HepG2 (cell line): ENCODE measurements at regions not wholly inside any gene's neighbourhood (a gene's known extent, or its start where the extent isn't known, plus 50 kb on each side); places are given as distances from the start of the nearest gene placed in this dataset.
"Not testable (repeated sequence)": the region's sequence is repeated elsewhere in the genome, so short reads cannot be mapped to it uniquely, and the experiment has no call there.

Source experiments
- ATAC-seq: fragments of 200-7000 bp; cut with Tn5 transposase; 3 replicates; pipeline ENCODE4 v1.9.1; 2020; ENCODE audit warnings: mild to moderate bottlenecking, moderate library complexity
- BruUV-seq: library from RNA; stranded (reverse); fragments of 400-500 nt; replicated peaks from 2 replicates; lab custom pipeline; 2021; lab: Mats Ljungman, UMichigan
- CTCF ChIA-PET: fragments of 300-600 bp; formaldehyde crosslinking; extraction: SDS; loops from one replicate; lab custom pipeline; 2021; ENCODE audit warnings: low total read pairs, inconsistent platforms, low intra/inter-chr PET ratio; lab: Yijun Ruan, JAX
- POLR2A ChIA-PET: fragments of 350-600 bp; sonication (Branson Sonifier 250); formaldehyde crosslinking; loops from one replicate; lab custom pipeline; 2020; ENCODE audit warnings: antibody characterized with exemption, inconsistent platforms; lab: Yijun Ruan, JAX
- DNase-seq: peaks from one replicate; pipeline ENCODE4 v3.0.0-alpha.2; 2015; ENCODE audit warnings: low spot score
- FAIRE-seq: peaks from 3 replicates; lab custom pipeline; 2011; peaks lifted over from hg19 to GRCh38; lab: Jason Lieb, UNC
- H2AFZ ChIP-seq: one replicate; pipeline ENCODE4 v1.6.1; 2011; ENCODE audit warnings: low read length, inconsistent platforms
- H3K27ac ChIP-seq: fragments of 300-600 bp; 3 replicates; pipeline ENCODE4 v1.8.0; 2011; ENCODE audit warnings: mixed run types, mild to moderate bottlenecking, mixed read lengths, low read length, inconsistent platforms; ENCODE audit not compliant: insufficient read depth; ENCODE audit errors: extremely low read length
- H3K27me3 ChIP-seq, 2 experiments: fragments of 200-600 bp in 1 of 2; 2 replicates in 1 of 2; 3 replicates in 1 of 2; pipeline versions ENCODE4 v1.6.0 to v1.8.0; 2011; ENCODE audit warnings: low read length in 2 of 2, mild to moderate bottlenecking in 2 of 2, moderate library complexity in 2 of 2, inconsistent platforms in 1 of 2; ENCODE audit not compliant: insufficient read depth in 2 of 2, control insufficient read depth in 1 of 2
- H3K36me3 ChIP-seq, 2 experiments: fragments of 200-600 bp in 1 of 2; replicated peaks in 1 of 2; 2 replicates in 1 of 2; 3 replicates in 1 of 2; pipeline versions ENCODE4 v1.5.1 to v1.8.0; 2011; ENCODE audit warnings: low read length in 2 of 2, inconsistent platforms in 1 of 2; ENCODE audit not compliant: insufficient read depth in 2 of 2, control insufficient read depth in 1 of 2
- H3K4me1 ChIP-seq: 2 replicates; pipeline ENCODE4 v1.5.1; 2012; ENCODE audit warnings: low read length, inconsistent platforms; ENCODE audit not compliant: insufficient read depth
- H3K4me2 ChIP-seq: 2 replicates; pipeline ENCODE4 v1.6.0; 2011; ENCODE audit warnings: low read depth, low read length, inconsistent platforms
- H3K4me3 ChIP-seq, 3 experiments: fragments of 200-600 bp in 1 of 3; sonication (generic), shearing (Covaris generic) in 1 of 3; replicated peaks in 1 of 3; 2 replicates each; pipeline ENCODE4 v1.5.1; 2011 to 2016; ENCODE audit warnings: low read length in 3 of 3, inconsistent platforms in 2 of 3, low read depth in 2 of 3, mild to moderate bottlenecking in 2 of 3, control low read depth in 1 of 3, mixed read lengths in 1 of 3; ENCODE audit not compliant: insufficient read depth in 1 of 3
- H3K79me2 ChIP-seq: one replicate; pipeline ENCODE4 v1.6.1; 2011; ENCODE audit warnings: low read length, inconsistent platforms; ENCODE audit not compliant: insufficient read depth
- H3K9ac ChIP-seq: 2 replicates; pipeline ENCODE4 v1.6.0; 2011; ENCODE audit warnings: mild to moderate bottlenecking, low read depth, low read length, inconsistent platforms; ENCODE audit not compliant: insufficient read depth
- H3K9me3 ChIP-seq: 2 replicates; pipeline ENCODE4 v1.5.1; 2012; ENCODE audit warnings: mild to moderate bottlenecking, low read length
- H4K20me1 ChIP-seq: 2 replicates; pipeline ENCODE4 v1.6.0; 2011; ENCODE audit warnings: inconsistent platforms, mild to moderate bottlenecking, low read length, moderate library complexity; ENCODE audit not compliant: insufficient read depth
- TGIF2 ChIP-seq: IDR thresholded peaks from 2 replicates; pipeline ENCODE4 v1.6.1; 2016; ENCODE audit warnings: control low read depth, missing compliant biosample characterization
- WGBS: methylation state at CpG from one replicate; pipeline ENCODE4 v1.1.6; 2017; ENCODE audit warnings: low lambda C conversion rate; 5-methylcytosine and 5-hydroxymethylcytosine counted together
- in situ Hi-C: cut with HindIII; loops from 2 replicates; pipeline ENCODE4 v1.10.0; 2017; ENCODE audit warnings: low pct_unique_long_range_greater_than_20kb; ENCODE audit not compliant: extremely low pct_ligation_motif_present
- intact Hi-C: fragments of 100-400 bp; cut with micrococcal nuclease; formaldehyde crosslinking; loops from one replicate; pipeline ENCODE4 v1.10.0; 2022; ENCODE audit not compliant: unreplicated experiment
- TF ChIP-seq, protein P1 (sequence below): sonication (generic); formaldehyde crosslinking; IDR thresholded peaks from 2 replicates; pipeline ENCODE4 v1.5.1; 2020; ENCODE audit warnings: mild to moderate bottlenecking, missing genetic modification reagents, borderline replicate concordance
- TF ChIP-seq, protein P2 (sequence below): sonication (generic); formaldehyde crosslinking; IDR thresholded peaks from 2 replicates; pipeline ENCODE4 v1.8.0; 2022; ENCODE audit warnings: low read depth, missing genetic modification reagents

- TF ChIP-seq, protein P1, sequence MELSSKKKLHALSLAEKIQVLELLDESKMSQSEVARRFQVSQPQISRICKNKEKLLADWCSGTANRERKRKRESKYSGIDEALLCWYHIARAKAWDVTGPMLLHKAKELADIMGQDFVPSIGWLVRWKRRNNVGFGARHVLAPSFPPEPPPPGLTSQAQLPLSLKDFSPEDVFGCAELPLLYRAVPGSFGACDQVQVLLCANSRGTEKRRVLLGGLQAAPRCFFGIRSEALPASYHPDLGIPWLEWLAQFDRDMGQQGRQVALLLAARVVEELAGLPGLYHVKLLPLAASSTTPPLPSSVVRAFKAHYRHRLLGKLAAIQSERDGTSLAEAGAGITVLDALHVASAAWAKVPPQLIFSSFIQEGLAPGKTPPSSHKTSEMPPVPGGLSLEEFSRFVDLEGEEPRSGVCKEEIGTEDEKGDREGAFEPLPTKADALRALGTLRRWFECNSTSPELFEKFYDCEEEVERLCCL (CRISPR knock-in tag), result no peak
- TF ChIP-seq, protein P2, sequence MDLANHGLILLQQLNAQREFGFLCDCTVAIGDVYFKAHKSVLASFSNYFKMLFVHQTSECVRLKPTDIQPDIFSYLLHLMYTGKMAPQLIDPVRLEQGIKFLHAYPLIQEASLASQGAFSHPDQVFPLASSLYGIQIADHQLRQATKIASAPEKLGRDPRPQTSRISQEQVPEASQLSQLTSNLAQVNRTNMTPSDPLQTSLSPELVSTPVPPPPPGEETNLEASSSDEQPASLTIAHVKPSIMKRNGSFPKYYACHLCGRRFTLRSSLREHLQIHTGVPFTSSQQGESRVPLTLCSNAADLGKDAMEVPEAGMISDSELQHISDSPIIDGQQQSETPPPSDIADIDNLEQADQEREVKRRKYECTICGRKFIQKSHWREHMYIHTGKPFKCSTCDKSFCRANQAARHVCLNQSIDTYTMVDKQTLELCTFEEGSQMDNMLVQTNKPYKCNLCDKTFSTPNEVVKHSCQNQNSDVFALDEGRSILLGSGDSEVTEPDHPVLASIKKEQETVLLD (CRISPR knock-in tag), result no peak
- TF ChIP-seq TGIF2 (CRISPR knock-in tag), result no peak
These were observed 59.9 kb upstream of the INSIG1 start (continued) for GRCh38 chr7:155237730-155238129.

DNA sequence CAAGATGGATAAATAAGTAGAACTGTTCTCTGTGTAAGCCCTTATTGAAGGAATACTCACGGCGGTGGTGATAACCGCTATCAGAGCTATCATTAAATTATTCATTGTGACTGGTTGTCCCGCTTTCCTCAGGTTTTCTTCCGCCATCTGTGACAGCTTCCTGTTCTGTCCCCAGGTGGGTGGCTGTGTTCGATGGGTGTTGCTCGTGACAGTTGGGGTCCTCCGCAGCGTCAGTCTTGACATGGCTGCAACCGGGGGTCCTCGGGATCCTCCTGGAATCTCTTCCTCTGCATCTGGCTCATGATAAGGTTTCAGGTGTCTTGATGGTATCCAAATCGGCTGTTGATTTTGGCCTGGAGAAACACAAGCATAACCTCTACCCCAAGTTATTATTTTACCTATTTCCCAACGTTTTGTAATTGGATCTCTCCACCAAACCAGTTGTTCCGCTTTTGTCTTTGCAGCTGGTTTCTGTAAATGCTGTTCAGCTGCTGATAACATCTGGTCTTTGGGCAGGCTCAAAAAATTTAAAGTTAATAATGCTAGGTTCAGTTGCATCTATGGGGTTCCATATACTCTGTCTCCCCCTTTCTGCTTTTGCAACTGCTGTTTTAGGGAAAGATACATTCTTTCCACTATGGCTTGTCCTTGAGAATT, 58.1 kb upstream of the INSIG1 start:
- CTCF ChIA-PET, H3K9me3 ChIP-seq, H4K20me1 ChIP-seq, BruUV-seq, intact Hi-C loops, H3K9ac ChIP-seq, ATAC-seq, H3K36me3 ChIP-seq, POLR2A ChIA-PET, in situ Hi-C loops, H2AFZ ChIP-seq, H3K4me1 ChIP-seq, H3K4me2 ChIP-seq, DNase-seq, H3K27ac ChIP-seq, FAIRE-seq, H3K4me3 ChIP-seq, H3K79me2 ChIP-seq: not testable (repeated sequence)
- 50% methylated on average over 13 of the region's 14 CpGs for WGBS
- peaks cover 0 to 30% of the 10 kb centered on the region in 2 experiments; a peak in 2 of 5 replicates for H3K27me3 ChIP-seq
